PC-9 (cell line): ENCODE measurements at regions not wholly inside any gene's neighbourhood (a gene's known extent, or its start where the extent isn't known, plus 50 kb on each side); places are given as distances from the start of the nearest gene placed in this dataset.
"Not testable (repeated sequence)": the region's sequence is repeated elsewhere in the genome, so short reads cannot be mapped to it uniquely, and the experiment has no call there.

ENCODE experiments used
- BruUV-seq: library from RNA; stranded (reverse); fragments of 400-500 nt; replicated peaks from 2 replicates; lab custom pipeline; 2021; lab: Mats Ljungman, UMichigan
- CTCF ChIA-PET: fragments of 300-600 bp; sonication (Branson Sonifier 250); formaldehyde crosslinking; loops from one replicate; lab custom pipeline; 2022; ENCODE audit warnings: antibody characterized with exemption; lab: Charles Lee
- POLR2A ChIA-PET: fragments of 300-600 bp; sonication (Branson Sonifier 250); formaldehyde crosslinking; loops from one replicate; lab custom pipeline; 2022; ENCODE audit warnings: antibody characterized with exemption; ENCODE audit not compliant: unreplicated experiment; lab: Charles Lee
- DNase-seq, 2 experiments: peaks; one replicate each; pipeline versions ENCODE4 v3.0.0 to v3.0.0-alpha.2; 2015 to 2022; ENCODE audit warnings: mixed read lengths in 1 of 2
- H2AFZ ChIP-seq: fragments of 200-600 bp; sonication (generic); 2 replicates; pipeline ENCODE4 v1.8.1; 2017; ENCODE audit warnings: antibody characterized with exemption
- H3F3A ChIP-seq: fragments of 200-600 bp; sonication (generic); 2 replicates; pipeline ENCODE4 v1.8.1; 2017; ENCODE audit warnings: antibody characterized with exemption, mild to moderate bottlenecking, low read depth; ENCODE audit not compliant: insufficient read depth
- H3K27ac ChIP-seq: fragments of 200-600 bp; sonication (generic); 2 replicates; pipeline ENCODE4 v1.6.1; 2016; ENCODE audit warnings: mixed run types
- H3K27me3 ChIP-seq: fragments of 200-600 bp; sonication (generic); 2 replicates; pipeline ENCODE4 v1.6.1; 2016; ENCODE audit warnings: low read depth, mixed run types; ENCODE audit not compliant: insufficient read depth
- H3K36me3 ChIP-seq: fragments of 200-600 bp; sonication (generic); 2 replicates; pipeline ENCODE4 v1.6.1; 2016; ENCODE audit warnings: low read depth, mixed run types
- H3K4me1 ChIP-seq: fragments of 200-600 bp; sonication (generic); replicated peaks from 2 replicates; pipeline ENCODE4 v1.6.1; 2016; ENCODE audit warnings: mixed run types; ENCODE audit not compliant: insufficient read depth
- H3K4me2 ChIP-seq: fragments of 200-600 bp; sonication (generic); 2 replicates; pipeline ENCODE4 v1.6.1; 2017; ENCODE audit warnings: mixed run types
- H3K4me3 ChIP-seq: fragments of 200-600 bp; sonication (generic); 2 replicates; pipeline ENCODE4 v1.6.1; 2016; ENCODE audit warnings: mixed run types
- H3K79me2 ChIP-seq: fragments of 200-600 bp; sonication (generic); 2 replicates; pipeline ENCODE4 v1.6.1; 2017; ENCODE audit warnings: low read depth, mixed run types
- H3K9me2 ChIP-seq: fragments of 200-600 bp; sonication (generic); 2 replicates; pipeline ENCODE4 v1.8.1; 2017; ENCODE audit warnings: mild to moderate bottlenecking; ENCODE audit not compliant: insufficient read depth
- H3K9me3 ChIP-seq: fragments of 200-600 bp; sonication (generic); 2 replicates; pipeline ENCODE4 v1.8.1; 2016; ENCODE audit warnings: low read depth; ENCODE audit not compliant: insufficient read depth
- H4K20me1 ChIP-seq: fragments of 200-600 bp; sonication (generic); 2 replicates; pipeline ENCODE4 v1.8.1; 2017; ENCODE audit not compliant: insufficient read depth
- CTCF ChIP-seq: fragments of 200-600 bp; sonication (generic); conservative IDR thresholded peaks from 2 replicates; pipeline ENCODE4 v1.6.1; 2017; ENCODE audit warnings: mixed run types, antibody characterized with exemption, mild to moderate bottlenecking, moderate library complexity
- EZH2 ChIP-seq: fragments of 200-600 bp; sonication (generic); IDR thresholded peaks from 2 replicates; pipeline ENCODE4 v1.8.0; 2017; ENCODE audit warnings: antibody characterized with exemption, low read depth
- intact Hi-C: fragments of 100-400 bp; cut with micrococcal nuclease; formaldehyde crosslinking; loops from one replicate; pipeline ENCODE4 v1.10.0; 2022; ENCODE audit not compliant: unreplicated experiment

- Histone ChIP-seq H3K36me3 (no peaks in the 10 kb centered on the region), H3K9me3 (no peaks in the 10 kb centered on the region), H3F3A (no peaks in the 10 kb centered on the region), H3K79me2 (no peaks in the 10 kb centered on the region), H3K27ac (no peak overlapping the region), H4K20me1 (no peaks in the 10 kb centered on the region), H3K27me3 (no peaks in the 10 kb centered on the region), H3K4me3 (no peak overlapping the region), H3K4me1 (no peaks in the 10 kb centered on the region), H2AFZ (no peak overlapping the region), H3K4me2 (no peak overlapping the region), H3K9me2 (no peaks in the 10 kb centered on the region)
- POLR2A ChIA-PET: no interaction called here
- TF ChIP-seq EZH2 (no peak), CTCF (no peak)
- no TSS peak for BruUV-seq
- CTCF ChIA-PET: no interaction called here
- peak in 1 of 2 experiments; percentile 1 for DNase-seq
- intact Hi-C loops: no loop called here
Measured at GRCh38 chr11:69877235-69877634, 58.0 kb upstream of the FGF3 start.

GRCh38 chr11:69877704-69878103, 58.5 kb upstream of the FGF3 start:
- not testable (repeated sequence) for BruUV-seq

GRCh38 chr11:69878144-69878883, 59.1 kb upstream of the FGF3 start:
- no TSS peak for BruUV-seq
- Histone ChIP-seq H4K20me1 (no peaks in the 10 kb centered on the region), H3K4me2 (no peak overlapping the region), H3K27me3 (no peaks in the 10 kb centered on the region), H3K9me2 (no peaks in the 10 kb centered on the region), H3K79me2 (no peaks in the 10 kb centered on the region), H2AFZ (no peak overlapping the region), H3K36me3 (no peaks in the 10 kb centered on the region), H3K4me3 (no peak overlapping the region), H3K9me3 (no peaks in the 10 kb centered on the region), H3K27ac (no peak overlapping the region), H3F3A (no peaks in the 10 kb centered on the region), H3K4me1 (no peaks in the 10 kb centered on the region)
- DNase-seq: peak in 1 of 2 experiments; percentile 25
- ChIA-PET CTCF (no interaction called here), POLR2A (no interaction called here)
- intact Hi-C loops: no loop called here
- TF ChIP-seq CTCF (no peak), EZH2 (no peak)

More at GRCh38 chr11:69877704-69878103, 58.5 kb upstream of the FGF3 start:
- H3K4me3 ChIP-seq, H3F3A ChIP-seq, H3K4me2 ChIP-seq, H3K9me3 ChIP-seq, H3K27me3 ChIP-seq, H3K4me1 ChIP-seq, H3K79me2 ChIP-seq, H4K20me1 ChIP-seq, H2AFZ ChIP-seq, H3K36me3 ChIP-seq, DNase-seq, H3K27ac ChIP-seq, POLR2A ChIA-PET, intact Hi-C loops, H3K9me2 ChIP-seq, CTCF ChIA-PET: not testable (repeated sequence)
